Stomach (tissue), 4 donors: ENCODE measurements at regions not wholly inside any gene's neighbourhood (a gene's known extent, or its start where the extent isn't known, plus 50 kb on each side); places are given as distances from the start of the nearest gene placed in this dataset.

ENCODE experiments used
- POLR2A ChIP-seq, 4 donors: fragments of 450-650 bp; IDR thresholded peaks; one replicate each; pipeline ENCODE4 v1.6.1; 2016; ENCODE audit warnings: antibody characterized with exemption in 4 of 4, control low read depth in 2 of 4, mild to moderate bottlenecking in 1 of 4, moderate library complexity in 1 of 4
- POLR2AphosphoS5 ChIP-seq, 3 donors: sonication (generic); formaldehyde crosslinking; IDR thresholded peaks; one replicate each; pipeline ENCODE4 v1.6.1; 2016; ENCODE audit warnings: antibody characterized with exemption in 3 of 3
- TF ChIP-seq, protein P1 (sequence below), 7 experiments: fragments of 450-650 bp in 4 of 7; fragments of 200-600 bp in 3 of 7; sonication (generic) in 3 of 7; IDR thresholded peaks; one replicate each; pipeline ENCODE4 v1.5.1; 2016 to 2019; ENCODE audit warnings: antibody characterized with exemption in 7 of 7, control low read depth in 2 of 7, mild to moderate bottlenecking in 1 of 7

DNA sequence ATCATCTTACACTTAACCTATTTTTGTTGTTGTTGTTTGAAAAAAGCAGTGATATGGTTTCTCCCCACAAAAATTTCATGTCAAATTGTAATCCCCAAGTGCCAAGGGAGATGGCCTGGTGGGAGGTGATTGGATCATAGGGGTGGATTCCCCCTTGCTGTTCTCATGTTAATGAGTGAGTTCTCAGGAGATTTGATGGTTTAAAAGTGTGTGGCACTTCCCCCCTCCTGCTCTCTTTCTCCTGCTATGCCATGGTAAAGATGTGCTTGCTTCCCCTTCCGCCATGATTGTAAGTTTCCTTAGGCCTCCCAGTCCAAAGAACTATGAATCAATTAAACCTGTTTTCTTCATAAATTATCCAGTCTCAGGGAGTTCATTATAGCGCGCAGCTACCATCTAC lies 1362.7 kb upstream of the FAM98A start:
- TF ChIP-seq, protein P1, sequence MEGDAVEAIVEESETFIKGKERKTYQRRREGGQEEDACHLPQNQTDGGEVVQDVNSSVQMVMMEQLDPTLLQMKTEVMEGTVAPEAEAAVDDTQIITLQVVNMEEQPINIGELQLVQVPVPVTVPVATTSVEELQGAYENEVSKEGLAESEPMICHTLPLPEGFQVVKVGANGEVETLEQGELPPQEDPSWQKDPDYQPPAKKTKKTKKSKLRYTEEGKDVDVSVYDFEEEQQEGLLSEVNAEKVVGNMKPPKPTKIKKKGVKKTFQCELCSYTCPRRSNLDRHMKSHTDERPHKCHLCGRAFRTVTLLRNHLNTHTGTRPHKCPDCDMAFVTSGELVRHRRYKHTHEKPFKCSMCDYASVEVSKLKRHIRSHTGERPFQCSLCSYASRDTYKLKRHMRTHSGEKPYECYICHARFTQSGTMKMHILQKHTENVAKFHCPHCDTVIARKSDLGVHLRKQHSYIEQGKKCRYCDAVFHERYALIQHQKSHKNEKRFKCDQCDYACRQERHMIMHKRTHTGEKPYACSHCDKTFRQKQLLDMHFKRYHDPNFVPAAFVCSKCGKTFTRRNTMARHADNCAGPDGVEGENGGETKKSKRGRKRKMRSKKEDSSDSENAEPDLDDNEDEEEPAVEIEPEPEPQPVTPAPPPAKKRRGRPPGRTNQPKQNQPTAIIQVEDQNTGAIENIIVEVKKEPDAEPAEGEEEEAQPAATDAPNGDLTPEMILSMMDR (IDR thresholded peaks at IDR 0.05) = no peak
- TF ChIP-seq POLR2A (IDR thresholded peaks at IDR 0.05) = no peak
- TF ChIP-seq POLR2AphosphoS5 (IDR thresholded peaks at IDR 0.05) = no peak
